CD14-positive monocyte (primary cell): ENCODE measurements at regions not wholly inside any gene's neighbourhood (a gene's known extent, or its start where the extent isn't known, plus 50 kb on each side); places are given as distances from the start of the nearest gene placed in this dataset.

Experiments
- DNase-seq, 3 donors: peaks; one replicate each; pipeline ENCODE4 v3.0.0-alpha.2; 2011 to 2022
- H2AFZ ChIP-seq: 2 replicates; pipeline ENCODE4 v1.6.0; 2012; ENCODE audit warnings: mild to moderate bottlenecking, low read depth, low read length, inconsistent platforms; ENCODE audit not compliant: insufficient read depth, poor library complexity, severe bottlenecking
- H3K27ac ChIP-seq, 2 donors: 1 replicate in 1 of 2; 2 replicates in 1 of 2; pipeline ENCODE4 v1.5.1; 2012 to 2013; ENCODE audit warnings: low read length in 2 of 2, control low read depth in 1 of 2, inconsistent platforms in 1 of 2, low read depth in 1 of 2, mild to moderate bottlenecking in 1 of 2
- H3K27me3 ChIP-seq, 2 donors: one replicate each; pipeline versions ENCODE4 v1.6.0 to v1.6.1; 2011 to 2013; ENCODE audit warnings: low read length in 2 of 2; ENCODE audit not compliant: control insufficient read depth in 2 of 2, insufficient read depth in 2 of 2
- H3K36me3 ChIP-seq, 2 donors: replicated peaks in 1 of 2; 1 replicate in 1 of 2; 2 replicates in 1 of 2; pipeline versions ENCODE4 v1.5.1 to v1.6.1; 2012 to 2013; ENCODE audit warnings: low read length in 2 of 2, control low read depth in 1 of 2, inconsistent platforms in 1 of 2, mild to moderate bottlenecking in 1 of 2; ENCODE audit not compliant: insufficient read depth in 2 of 2, control insufficient read depth in 1 of 2
- H3K4me1 ChIP-seq, 2 donors: 1 replicate in 1 of 2; 2 replicates in 1 of 2; pipeline versions ENCODE4 v1.5.1 to v1.6.1; 2012 to 2013; ENCODE audit warnings: low read length in 2 of 2, control low read depth in 1 of 2, inconsistent platforms in 1 of 2, mild to moderate bottlenecking in 1 of 2, moderate library complexity in 1 of 2; ENCODE audit not compliant: insufficient read depth in 2 of 2, control insufficient read depth in 1 of 2
- H3K4me2 ChIP-seq: replicated peaks from 2 replicates; pipeline ENCODE3; 2012; ENCODE audit warnings: low read length, moderate library complexity, mild to moderate bottlenecking; ENCODE audit not compliant: poor library complexity, severe bottlenecking; ENCODE audit errors: extremely low read depth
- H3K4me3 ChIP-seq, 3 experiments: fragments of 200-600 bp in 1 of 3; sonication (generic) in 1 of 3; replicated peaks in 1 of 3; 1 replicate in 2 of 3; 2 replicates in 1 of 3; pipeline ENCODE4 v1.5.1; 2011 to 2013; ENCODE audit warnings: low read length in 3 of 3, mild to moderate bottlenecking in 3 of 3, control low read depth in 2 of 3, low read depth in 2 of 3, inconsistent platforms in 1 of 3, moderate library complexity in 1 of 3
- H3K79me2 ChIP-seq: 2 replicates; pipeline ENCODE4 v1.6.0; 2012; ENCODE audit warnings: mild to moderate bottlenecking, control low read depth, inconsistent platforms, low read length, moderate library complexity; ENCODE audit not compliant: insufficient read depth
- H3K9ac ChIP-seq: 2 replicates; pipeline ENCODE4 v1.6.0; 2017; ENCODE audit warnings: low read length, mild to moderate bottlenecking; ENCODE audit not compliant: insufficient read depth, poor library complexity, severe bottlenecking
- H3K9me3 ChIP-seq, 2 donors: replicated peaks in 1 of 2; 1 replicate in 1 of 2; 2 replicates in 1 of 2; pipeline versions ENCODE4 v1.5.1 to v1.6.1; 2012 to 2013; ENCODE audit warnings: low read length in 2 of 2, control low read depth in 1 of 2; ENCODE audit not compliant: control insufficient read depth in 1 of 2, insufficient read depth in 1 of 2
- H4K20me1 ChIP-seq: 2 replicates; pipeline ENCODE4 v1.6.0; 2012; ENCODE audit warnings: mild to moderate bottlenecking, low read length, control low read depth, moderate library complexity; ENCODE audit not compliant: insufficient read depth
- H3K27ac Mint-ChIP-seq, 7 donors: one replicate each; pipeline ENCODE4 v1.8.0; 2020; ENCODE audit warnings: mild to moderate bottlenecking in 7 of 7, mixed read lengths in 7 of 7, moderate library complexity in 6 of 7, inconsistent platforms in 2 of 7
- H3K27me3 Mint-ChIP-seq, 3 donors: one replicate each; pipeline ENCODE4 v1.8.0; 2021 to 2022; ENCODE audit warnings: low read depth in 3 of 3, mild to moderate bottlenecking in 3 of 3, mixed read lengths in 3 of 3, moderate library complexity in 3 of 3, inconsistent platforms in 1 of 3
- H3K36me3 Mint-ChIP-seq, 2 donors: one replicate each; pipeline ENCODE4 v1.8.0; 2020; ENCODE audit warnings: mixed read lengths in 2 of 2, inconsistent platforms in 1 of 2, mild to moderate bottlenecking in 1 of 2
- H3K4me1 Mint-ChIP-seq: one replicate; pipeline ENCODE4 v1.8.0; 2020; ENCODE audit warnings: mild to moderate bottlenecking, mixed read lengths
- H3K4me3 Mint-ChIP-seq, 2 donors: one replicate each; pipeline ENCODE4 v1.8.0; 2020; ENCODE audit warnings: mild to moderate bottlenecking in 2 of 2, mixed read lengths in 2 of 2, moderate library complexity in 1 of 2
- H3K9me3 Mint-ChIP-seq, 7 donors: one replicate each; pipeline ENCODE4 v1.8.0; 2020 to 2022; ENCODE audit warnings: mixed read lengths in 7 of 7, mild to moderate bottlenecking in 6 of 7, moderate library complexity in 6 of 7, inconsistent platforms in 2 of 7
- CTCF ChIP-seq: fragments of 200-600 bp; IDR thresholded peaks from one replicate; pipeline ENCODE4 v1.8.0; 2022; ENCODE audit warnings: antibody characterized with exemption, mild to moderate bottlenecking
- WGBS: methylation state at CpG from one replicate; pipeline ENCODE4 v1.1.5; 2013; ENCODE audit warnings: missing lambda C conversion rate; ENCODE audit not compliant: insufficient coverage; 5-methylcytosine and 5-hydroxymethylcytosine counted together
- intact Hi-C, 2 donors: fragments of 100-400 bp; cut with micrococcal nuclease; formaldehyde crosslinking; loops; one replicate each; pipeline versions ENCODE4 v1.15.0 to v1.15.1; 2023

GRCh38 chr21:34263629-34264028 lies 100.2 kb upstream of the KCNE2 start:
- Histone ChIP-seq H3K79me2 (no peaks in the 10 kb centered on the region), H2AFZ (no peak overlapping the region), H3K4me2 (no peak overlapping the region), H3K4me3 (no peak overlapping the region), H3K9ac (no peak overlapping the region), H3K27ac (no peak overlapping the region), H3K9me3 (peaks cover 10 to 16% of the 10 kb centered on the region in 2 donors), H3K36me3 (no peaks in the 10 kb centered on the region), H4K20me1 (no peaks in the 10 kb centered on the region), H3K4me1 (no peaks in the 10 kb centered on the region), H3K27me3 (no peaks in the 10 kb centered on the region)
- H3K27ac Mint-ChIP-seq: no peak overlapping the region
- intact Hi-C loops: no loop called here
- no peak overlapping the region for H3K4me3 Mint-ChIP-seq
- DNase-seq: no peak
- H3K9me3 Mint-ChIP-seq: peaks cover 8 to 22% (median 14%) of the 10 kb centered on the region in 7 donors
- peaks cover 0 to 2% (median 1%) of the 10 kb centered on the region in 3 donors for H3K27me3 Mint-ChIP-seq
- H3K36me3 Mint-ChIP-seq: peaks cover 0 to 3% of the 10 kb centered on the region in 2 donors
- WGBS: no CpG with 5 or more reads among the region's 2 CpGs
- no peak for TF ChIP-seq CTCF
- H3K4me1 Mint-ChIP-seq: no peaks in the 10 kb centered on the region

GRCh38 chr21:34266351-34266750 lies 97.5 kb upstream of the KCNE2 start:
- no peak overlapping the region for H3K27ac ChIP-seq
- Mint-ChIP-seq H3K4me3 (no peak overlapping the region), H3K36me3 (peaks cover 0 to 3% of the 10 kb centered on the region in 2 donors), H3K27ac (no peak overlapping the region), H3K9me3 (peaks cover 8 to 22% (median 14%) of the 10 kb centered on the region in 7 donors), H3K4me1 (no peaks in the 10 kb centered on the region), H3K27me3 (peaks cover 0 to 2% (median 1%) of the 10 kb centered on the region in 3 donors)
- no peaks in the 10 kb centered on the region for H3K36me3 ChIP-seq
- H3K4me3 ChIP-seq: no peak overlapping the region
- no peak overlapping the region for H2AFZ ChIP-seq
- no peak for TF ChIP-seq CTCF
- no peaks in the 10 kb centered on the region for H4K20me1 ChIP-seq
- no CpG with 5 or more reads among the region's 1 CpG for WGBS
- H3K9me3 ChIP-seq: peaks cover 10 to 16% of the 10 kb centered on the region in 2 donors
- no peak for DNase-seq
- H3K4me1 ChIP-seq: no peaks in the 10 kb centered on the region
- H3K27me3 ChIP-seq: no peaks in the 10 kb centered on the region
- intact Hi-C loops: loop anchor here in 1 of 2 donors (5.0 kb wide), 1 partner anchor 71 kb away; no protein-coding TSS in a partner anchor
- H3K79me2 ChIP-seq: no peaks in the 10 kb centered on the region
- no peak overlapping the region for H3K4me2 ChIP-seq
- H3K9ac ChIP-seq: no peak overlapping the region
